ENCODE measurements at regions not wholly inside any gene's neighbourhood (a gene's known extent, or its start where the extent isn't known, plus 50 kb on each side); places are given as distances from the start of the nearest gene placed in this dataset.

- no peak for TF ChIP-seq AFF1 (IDR thresholded peaks at IDR 0.05; ENCODE audit: low read depth in 1 of 2, partially characterized antibody in 2 of 2)
Observed at GRCh38 chr2:239601880-239602279, 201.1 kb upstream of the HDAC4 start (continued).

GRCh38 chr2:239601201-239601851, 200.5 kb upstream of the HDAC4 start:
- ATAC-seq: no peak
- H3K9me3 ChIP-seq (replicated peaks; ENCODE audit: control insufficient read depth, insufficient read depth, low read depth, low read length): no peaks in the 10 kb centered on the region
- no peaks in the 10 kb centered on the region for H3K79me2 ChIP-seq (ENCODE audit: control insufficient read depth, insufficient read depth, low read length)
- in situ Hi-C loops (cut with MboI): no loop called here
- WGBS (ENCODE audit: insufficient coverage, low coverage, missing lambda C conversion rate): 0% methylated on average over 14 of the region's 15 CpGs
- no peak for DNase-seq (ENCODE audit: extremely low read depth in 1 of 4, low spot score in 3 of 4)
- no TSS peak for BruUV-seq (replicated peaks)
- no peaks in the 10 kb centered on the region for H3K9me1 ChIP-seq (ENCODE audit: control insufficient read depth, insufficient read depth, low read length)
- H2AFZ ChIP-seq (ENCODE audit: low read depth, low read length): no peak overlapping the region
- H4K20me1 ChIP-seq (replicated peaks; ENCODE audit: control insufficient read depth, insufficient read depth, low read length): no peaks in the 10 kb centered on the region; the same call in 1 of the 2 replicates
- H3K4me2 ChIP-seq (ENCODE audit: insufficient read depth, low read length): no peak overlapping the region
- H3K27ac ChIP-seq (ENCODE audit: extremely low read depth, low read depth, low read length): no peak overlapping the region
- H3K9ac ChIP-seq (ENCODE audit: insufficient read depth in 1 of 2, low read depth in 2 of 2, low read length in 2 of 2): no peak overlapping the region
- H3K4me3 ChIP-seq: no peak overlapping the region
- ChIA-PET POLR2A (no interaction called here), CTCF (ENCODE audit: low intra/inter-chr PET ratio) (no interaction called here)
- H3K4me1 ChIP-seq (replicated peaks in 1 of 2; ENCODE audit: control insufficient read depth in 2 of 2, insufficient read depth in 2 of 2, low read length in 2 of 2): no peaks in the 10 kb centered on the region
- peaks cover 0 to 66% of the 10 kb centered on the region in 2 experiments; a peak in 3 of 5 replicates for H3K27me3 ChIP-seq (ENCODE audit: control insufficient read depth in 2 of 2, insufficient read depth in 2 of 2, low read length in 2 of 2)
- no peaks in the 10 kb centered on the region for H3K36me3 ChIP-seq (ENCODE audit: control insufficient read depth, insufficient read depth, low read length)
- no peak for FAIRE-seq
- intact Hi-C loops (cut with micrococcal nuclease): no loop called here
- TF ChIP-seq PTBP1 (IDR thresholded peaks at IDR 0.05; ENCODE audit: low read depth, low read length) (no peak), ZBTB49 (CRISPR knock-in tag; IDR thresholded peaks at IDR 0.05; ENCODE audit: borderline replicate concordance) (no peak), EZH2 (IDR thresholded peaks at IDR 0.05; ENCODE audit: borderline replicate concordance, low read depth, low read length) (no peak), STAT5A (IDR thresholded peaks at IDR 0.05; ENCODE audit: borderline replicate concordance, low read length) (no peak)
